UCSD-AML1 (cell line): ENCODE measurements at regions not wholly inside any gene's neighbourhood (a gene's known extent, or its start where the extent isn't known, plus 50 kb on each side); places are given as distances from the start of the nearest gene placed in this dataset.

Experiments
- DNase-seq: peaks from one replicate; lab custom pipeline; 2025; ENCODE audit not compliant: unreplicated experiment; lab: John Stamatoyannopoulos, UW

- DNase-seq: no peak
These were observed 202.5 kb upstream of the GRAMD2B start for GRCh38 chr5:126220725-126221124.

GRCh38 chr5:126228934-126229333, 194.3 kb upstream of the GRAMD2B start:
- DNase-seq: no peak

- DNase-seq: no peak
These were observed 190.0 kb upstream of the GRAMD2B start for GRCh38 chr5:126233256-126233655.

GRCh38 chr5:126234563-126235195, 188.5 kb upstream of the GRAMD2B start:
- DNase-seq: no peak

GRCh38 chr5:126235628-126236027, 187.6 kb upstream of the GRAMD2B start:
- no peak for DNase-seq

GRCh38 chr5:126236994-126237393, 186.2 kb upstream of the GRAMD2B start:
- no peak for DNase-seq

GRCh38 chr5:126248611-126249010, 174.6 kb upstream of the GRAMD2B start:
- DNase-seq: no peak

GRCh38 chr5:126251024-126251423, 172.2 kb upstream of the GRAMD2B start:
- no peak for DNase-seq

- no peak for DNase-seq
These were observed 169.8 kb upstream of the GRAMD2B start for GRCh38 chr5:126253406-126253805.

GRCh38 chr5:126263591-126264184, 159.5 kb upstream of the GRAMD2B start:
- no peak for DNase-seq

- no peak for DNase-seq
These were observed 157.3 kb upstream of the GRAMD2B start for GRCh38 chr5:126265917-126266316.

- no peak for DNase-seq
These were observed 155.8 kb upstream of the GRAMD2B start for GRCh38 chr5:126267438-126267837.

- DNase-seq: no peak
These were observed 154.4 kb upstream of the GRAMD2B start for GRCh38 chr5:126268697-126269315.

GRCh38 chr5:126269511-126269910, 153.7 kb upstream of the GRAMD2B start:
- DNase-seq: no peak

- no peak for DNase-seq
These were observed 152.1 kb upstream of the GRAMD2B start for GRCh38 chr5:126271141-126271540.

GRCh38 chr5:126274076-126274762, 149.0 kb upstream of the GRAMD2B start:
- no peak for DNase-seq

GRCh38 chr5:126274763-126275125, 148.5 kb upstream of the GRAMD2B start:
- no peak for DNase-seq

- DNase-seq: no peak
These were observed 145.4 kb upstream of the GRAMD2B start for GRCh38 chr5:126277762-126278161.

- no peak for DNase-seq
These were observed 142.9 kb upstream of the GRAMD2B start for GRCh38 chr5:126280343-126280742.

GRCh38 chr5:126280846-126281245, 142.4 kb upstream of the GRAMD2B start:
- no peak for DNase-seq

GRCh38 chr5:126284977-126285696, 138.1 kb upstream of the GRAMD2B start:
- DNase-seq: no peak
